EH (cell line): ENCODE measurements at regions not wholly inside any gene's neighbourhood (a gene's known extent, or its start where the extent isn't known, plus 50 kb on each side); places are given as distances from the start of the nearest gene placed in this dataset.

Source experiments
- DNase-seq: peaks from one replicate; pipeline ENCODE4 v3.0.0-alpha.2; 2015; ENCODE audit warnings: low read depth

GRCh38 chr10:7478727-7479457 lies 68.1 kb upstream of the SFMBT2 start:
- no peak for DNase-seq

- no peak for DNase-seq
These were observed 66.9 kb upstream of the SFMBT2 start for GRCh38 chr10:7477538-7478334.

- no peak for DNase-seq
These were observed 65.1 kb upstream of the SFMBT2 start for GRCh38 chr10:7475939-7476338.

GRCh38 chr10:7475046-7475911 lies 64.4 kb upstream of the SFMBT2 start:
- no peak for DNase-seq

- no peak for DNase-seq
These were observed 63.6 kb upstream of the SFMBT2 start for GRCh38 chr10:7474388-7474787.

GRCh38 chr10:7473474-7473873 lies 62.6 kb upstream of the SFMBT2 start:
- DNase-seq, result no peak

- DNase-seq, result no peak
These were observed 61.0 kb upstream of the SFMBT2 start for GRCh38 chr10:7471720-7472367.

GRCh38 chr10:7470371-7470770 lies 59.5 kb upstream of the SFMBT2 start:
- DNase-seq, result no peak

- no peak for DNase-seq
These were observed 56.3 kb upstream of the SFMBT2 start for GRCh38 chr10:7467031-7467667.

- DNase-seq, result no peak
These were observed 53.9 kb upstream of the SFMBT2 start for GRCh38 chr10:7464691-7465090.
